PC-9 (cell line): ENCODE measurements at regions not wholly inside any gene's neighbourhood (a gene's known extent, or its start where the extent isn't known, plus 50 kb on each side); places are given as distances from the start of the nearest gene placed in this dataset.

Source experiments
- BruUV-seq: library from RNA; stranded (reverse); fragments of 400-500 nt; replicated peaks from 2 replicates; lab custom pipeline; 2021; lab: Mats Ljungman, UMichigan
- CTCF ChIA-PET: fragments of 300-600 bp; sonication (Branson Sonifier 250); formaldehyde crosslinking; loops from one replicate; lab custom pipeline; 2022; ENCODE audit warnings: antibody characterized with exemption; lab: Charles Lee
- POLR2A ChIA-PET: fragments of 300-600 bp; sonication (Branson Sonifier 250); formaldehyde crosslinking; loops from one replicate; lab custom pipeline; 2022; ENCODE audit warnings: antibody characterized with exemption; ENCODE audit not compliant: unreplicated experiment; lab: Charles Lee
- DNase-seq, 2 experiments: peaks; one replicate each; pipeline versions ENCODE4 v3.0.0 to v3.0.0-alpha.2; 2015 to 2022; ENCODE audit warnings: mixed read lengths in 1 of 2
- H2AFZ ChIP-seq: fragments of 200-600 bp; sonication (generic); 2 replicates; pipeline ENCODE4 v1.8.1; 2017; ENCODE audit warnings: antibody characterized with exemption
- H3F3A ChIP-seq: fragments of 200-600 bp; sonication (generic); 2 replicates; pipeline ENCODE4 v1.8.1; 2017; ENCODE audit warnings: antibody characterized with exemption, mild to moderate bottlenecking, low read depth; ENCODE audit not compliant: insufficient read depth
- H3K27ac ChIP-seq: fragments of 200-600 bp; sonication (generic); 2 replicates; pipeline ENCODE4 v1.6.1; 2016; ENCODE audit warnings: mixed run types
- H3K27me3 ChIP-seq: fragments of 200-600 bp; sonication (generic); 2 replicates; pipeline ENCODE4 v1.6.1; 2016; ENCODE audit warnings: low read depth, mixed run types; ENCODE audit not compliant: insufficient read depth
- H3K36me3 ChIP-seq: fragments of 200-600 bp; sonication (generic); 2 replicates; pipeline ENCODE4 v1.6.1; 2016; ENCODE audit warnings: low read depth, mixed run types
- H3K4me1 ChIP-seq: fragments of 200-600 bp; sonication (generic); replicated peaks from 2 replicates; pipeline ENCODE4 v1.6.1; 2016; ENCODE audit warnings: mixed run types; ENCODE audit not compliant: insufficient read depth
- H3K4me2 ChIP-seq: fragments of 200-600 bp; sonication (generic); 2 replicates; pipeline ENCODE4 v1.6.1; 2017; ENCODE audit warnings: mixed run types
- H3K4me3 ChIP-seq: fragments of 200-600 bp; sonication (generic); 2 replicates; pipeline ENCODE4 v1.6.1; 2016; ENCODE audit warnings: mixed run types
- H3K79me2 ChIP-seq: fragments of 200-600 bp; sonication (generic); 2 replicates; pipeline ENCODE4 v1.6.1; 2017; ENCODE audit warnings: low read depth, mixed run types
- H3K9me2 ChIP-seq: fragments of 200-600 bp; sonication (generic); 2 replicates; pipeline ENCODE4 v1.8.1; 2017; ENCODE audit warnings: mild to moderate bottlenecking; ENCODE audit not compliant: insufficient read depth
- H3K9me3 ChIP-seq: fragments of 200-600 bp; sonication (generic); 2 replicates; pipeline ENCODE4 v1.8.1; 2016; ENCODE audit warnings: low read depth; ENCODE audit not compliant: insufficient read depth
- H4K20me1 ChIP-seq: fragments of 200-600 bp; sonication (generic); 2 replicates; pipeline ENCODE4 v1.8.1; 2017; ENCODE audit not compliant: insufficient read depth
- EZH2 ChIP-seq: fragments of 200-600 bp; sonication (generic); IDR thresholded peaks from 2 replicates; pipeline ENCODE4 v1.8.0; 2017; ENCODE audit warnings: antibody characterized with exemption, low read depth
- intact Hi-C: fragments of 100-400 bp; cut with micrococcal nuclease; formaldehyde crosslinking; loops from one replicate; pipeline ENCODE4 v1.10.0; 2022; ENCODE audit not compliant: unreplicated experiment
- TF ChIP-seq, protein P1 (sequence below): fragments of 200-600 bp; sonication (generic); conservative IDR thresholded peaks from 2 replicates; pipeline ENCODE4 v1.6.1; 2017; ENCODE audit warnings: mixed run types, antibody characterized with exemption, mild to moderate bottlenecking, moderate library complexity

DNA sequence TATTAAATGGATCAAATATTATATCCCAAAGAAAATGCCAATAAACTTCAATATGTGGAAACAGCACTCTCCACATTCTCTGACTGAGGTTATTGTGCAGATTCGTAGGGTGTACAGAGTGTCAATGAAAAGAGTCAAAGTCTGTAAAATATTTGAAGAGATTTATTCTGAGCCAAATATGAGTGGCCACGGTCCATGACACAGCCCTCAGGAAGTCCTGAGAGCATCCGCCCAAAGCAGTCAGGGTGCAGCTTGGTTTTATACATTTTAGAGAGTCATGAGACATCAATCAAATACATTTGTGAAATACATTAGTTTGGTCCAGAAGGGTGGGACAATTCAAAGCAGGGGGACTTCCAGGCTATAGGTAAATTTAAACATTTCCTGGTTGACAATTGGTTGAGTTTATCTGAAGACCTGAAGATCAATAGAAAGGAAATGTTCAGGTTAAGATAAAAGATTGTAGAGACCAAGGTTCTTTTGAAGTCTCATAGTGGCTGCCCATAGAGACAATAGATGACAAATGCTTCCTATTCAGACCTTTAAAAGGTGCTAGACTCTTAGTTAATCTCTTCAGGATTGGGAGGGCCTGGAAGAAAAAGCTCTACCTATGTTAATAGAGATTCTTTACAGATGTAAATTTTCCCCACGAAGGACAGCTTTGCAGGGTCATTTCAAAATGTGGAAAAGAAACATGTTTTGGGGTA is 569.5 kb downstream of the MATN1 start:
- ChIA-PET POLR2A (no interaction called here), CTCF (no interaction called here)
- Histone ChIP-seq H2AFZ (no peak overlapping the region), H3K27me3 (0 out of 2 replicates have a peak, but pooled peaks cover 3% of the 10 kb centered on the region), H3K4me1 (no peaks in the 10 kb centered on the region), H3K9me3 (no peaks in the 10 kb centered on the region), H3K9me2 (no peaks in the 10 kb centered on the region), H3K4me2 (no peak overlapping the region), H3K79me2 (no peaks in the 10 kb centered on the region), H4K20me1 (no peaks in the 10 kb centered on the region), H3K27ac (no peak overlapping the region), H3F3A (no peaks in the 10 kb centered on the region), H3K4me3 (no peak overlapping the region), H3K36me3 (no peaks in the 10 kb centered on the region)
- intact Hi-C loops: no loop called here
- no peak for DNase-seq
- TF ChIP-seq EZH2: no peak
- TF ChIP-seq, protein P1, sequence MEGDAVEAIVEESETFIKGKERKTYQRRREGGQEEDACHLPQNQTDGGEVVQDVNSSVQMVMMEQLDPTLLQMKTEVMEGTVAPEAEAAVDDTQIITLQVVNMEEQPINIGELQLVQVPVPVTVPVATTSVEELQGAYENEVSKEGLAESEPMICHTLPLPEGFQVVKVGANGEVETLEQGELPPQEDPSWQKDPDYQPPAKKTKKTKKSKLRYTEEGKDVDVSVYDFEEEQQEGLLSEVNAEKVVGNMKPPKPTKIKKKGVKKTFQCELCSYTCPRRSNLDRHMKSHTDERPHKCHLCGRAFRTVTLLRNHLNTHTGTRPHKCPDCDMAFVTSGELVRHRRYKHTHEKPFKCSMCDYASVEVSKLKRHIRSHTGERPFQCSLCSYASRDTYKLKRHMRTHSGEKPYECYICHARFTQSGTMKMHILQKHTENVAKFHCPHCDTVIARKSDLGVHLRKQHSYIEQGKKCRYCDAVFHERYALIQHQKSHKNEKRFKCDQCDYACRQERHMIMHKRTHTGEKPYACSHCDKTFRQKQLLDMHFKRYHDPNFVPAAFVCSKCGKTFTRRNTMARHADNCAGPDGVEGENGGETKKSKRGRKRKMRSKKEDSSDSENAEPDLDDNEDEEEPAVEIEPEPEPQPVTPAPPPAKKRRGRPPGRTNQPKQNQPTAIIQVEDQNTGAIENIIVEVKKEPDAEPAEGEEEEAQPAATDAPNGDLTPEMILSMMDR: no peak
- no TSS peak for BruUV-seq

DNA sequence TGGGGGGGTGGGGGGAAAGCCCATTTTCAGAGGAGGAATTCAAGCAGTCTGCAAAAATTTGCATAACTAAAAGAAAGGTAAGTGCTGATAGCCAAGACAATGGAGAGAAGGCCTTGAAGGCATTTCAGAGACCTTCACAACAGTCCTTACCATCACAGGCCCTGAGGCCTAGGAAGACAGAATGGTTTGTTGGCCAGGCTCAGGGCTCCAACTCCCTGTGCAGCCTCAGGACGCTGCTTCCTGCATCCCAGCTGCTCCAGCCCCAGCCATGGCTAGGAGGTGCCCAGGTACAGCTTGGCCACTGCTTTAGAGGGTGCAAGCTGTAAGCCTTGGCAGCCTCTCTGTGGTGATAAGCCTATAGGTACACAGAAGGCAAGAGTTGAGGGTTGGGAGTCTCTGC is 571.6 kb downstream of the MATN1 start:
- POLR2A ChIA-PET: no interaction called here
- no peak for DNase-seq
- BruUV-seq: no TSS peak
- Histone ChIP-seq H2AFZ (no peak overlapping the region), H3F3A (no peaks in the 10 kb centered on the region), H3K4me2 (no peak overlapping the region), H3K27me3 (peaks cover 15% of the 10 kb centered on the region; the same call in 1 of the 2 replicates), H3K4me3 (no peak overlapping the region), H3K4me1 (no peaks in the 10 kb centered on the region), H3K36me3 (no peaks in the 10 kb centered on the region), H4K20me1 (no peaks in the 10 kb centered on the region), H3K9me2 (no peaks in the 10 kb centered on the region), H3K27ac (no peak overlapping the region), H3K79me2 (no peaks in the 10 kb centered on the region), H3K9me3 (no peaks in the 10 kb centered on the region)
- TF ChIP-seq, protein P1: no peak
- TF ChIP-seq EZH2: no peak
- intact Hi-C loops: no loop called here
- CTCF ChIA-PET: no interaction called here

DNA sequence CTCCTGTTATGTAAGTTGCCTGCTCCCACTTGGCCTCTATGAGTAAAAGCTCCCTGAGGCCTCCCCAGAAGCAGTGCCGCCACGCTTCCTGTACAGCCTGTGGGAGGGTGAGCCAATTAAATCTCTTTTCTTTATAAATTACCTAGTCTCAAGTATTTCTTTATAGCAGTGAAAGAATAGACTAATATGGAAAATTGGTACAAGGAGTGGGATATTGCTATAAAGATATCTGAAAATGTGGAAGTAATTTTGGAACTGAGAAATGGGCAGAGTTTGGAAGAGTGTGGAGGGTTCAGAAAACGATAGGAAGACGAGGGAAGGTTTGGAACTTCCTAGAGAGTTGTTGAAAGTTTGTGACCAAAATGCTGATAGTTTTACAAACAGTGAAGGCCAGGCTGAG is 572.3 kb downstream of the MATN1 start:
- TF ChIP-seq, protein P1: no peak
- no peak for TF ChIP-seq EZH2
- Histone ChIP-seq H3K4me3 (no peak overlapping the region), H3K9me2 (no peaks in the 10 kb centered on the region), H3K27ac (no peak overlapping the region), H3K36me3 (no peaks in the 10 kb centered on the region), H3F3A (no peaks in the 10 kb centered on the region), H3K79me2 (no peaks in the 10 kb centered on the region), H2AFZ (no peak overlapping the region), H4K20me1 (no peaks in the 10 kb centered on the region), H3K4me2 (no peak overlapping the region), H3K9me3 (no peaks in the 10 kb centered on the region), H3K4me1 (no peaks in the 10 kb centered on the region), H3K27me3 (peaks cover 18% of the 10 kb centered on the region; the same call in 1 of the 2 replicates)
- no TSS peak for BruUV-seq
- intact Hi-C loops: no loop called here
- POLR2A ChIA-PET: no interaction called here
- CTCF ChIA-PET: no interaction called here
- no peak for DNase-seq
